ENCODE measurements at regions not wholly inside any gene's neighbourhood (a gene's known extent, or its start where the extent isn't known, plus 50 kb on each side); places are given as distances from the start of the nearest gene placed in this dataset.
"Not testable (repeated sequence)": the region's sequence is repeated elsewhere in the genome, so short reads cannot be mapped to it uniquely, and the experiment has no call there.

DNA sequence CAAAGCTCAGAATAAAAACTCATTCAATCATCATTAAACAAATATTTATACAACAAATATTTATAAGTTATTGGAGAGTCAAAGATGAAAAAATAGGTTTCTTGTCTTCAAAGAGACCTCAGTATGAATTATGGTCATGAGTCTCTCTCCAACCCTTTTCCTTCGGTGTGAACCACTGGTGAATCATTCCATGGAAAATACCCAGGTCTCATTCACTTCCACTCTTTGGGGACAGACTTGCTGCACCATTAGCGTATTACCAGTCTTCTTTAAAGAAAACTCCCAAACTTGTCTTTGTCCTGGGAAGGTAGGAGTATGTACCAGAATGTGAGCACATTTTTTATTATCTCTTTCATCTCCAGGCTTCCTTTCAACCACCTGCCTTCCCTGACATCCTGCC is 257.4 kb upstream of the RBMS1 start:
- Histone ChIP-seq H3K27ac (no peak overlapping the region), H4K20me1 (no peaks in the 10 kb centered on the region), H3K4me3 (no peak overlapping the region), H3K4me2 (no peak overlapping the region), H3K9me3 (replicated peaks in 1 of 11) (peaks cover 0 to 17% (median 12%) of the 10 kb centered on the region in 11 experiments; a peak in 16 of 22 replicates), H3K27me3 (no peaks in the 10 kb centered on the region), H3K36me3 (no peaks in the 10 kb centered on the region), H3K9ac (no peak overlapping the region), H3K4me1 (peaks cover 0 to 18% (median 0%) of the 10 kb centered on the region in 10 experiments; a peak in 7 of 20 replicates)
- TF ChIP-seq Cebpa-rat (IDR thresholded peaks at IDR 0.05): no peak

DNA sequence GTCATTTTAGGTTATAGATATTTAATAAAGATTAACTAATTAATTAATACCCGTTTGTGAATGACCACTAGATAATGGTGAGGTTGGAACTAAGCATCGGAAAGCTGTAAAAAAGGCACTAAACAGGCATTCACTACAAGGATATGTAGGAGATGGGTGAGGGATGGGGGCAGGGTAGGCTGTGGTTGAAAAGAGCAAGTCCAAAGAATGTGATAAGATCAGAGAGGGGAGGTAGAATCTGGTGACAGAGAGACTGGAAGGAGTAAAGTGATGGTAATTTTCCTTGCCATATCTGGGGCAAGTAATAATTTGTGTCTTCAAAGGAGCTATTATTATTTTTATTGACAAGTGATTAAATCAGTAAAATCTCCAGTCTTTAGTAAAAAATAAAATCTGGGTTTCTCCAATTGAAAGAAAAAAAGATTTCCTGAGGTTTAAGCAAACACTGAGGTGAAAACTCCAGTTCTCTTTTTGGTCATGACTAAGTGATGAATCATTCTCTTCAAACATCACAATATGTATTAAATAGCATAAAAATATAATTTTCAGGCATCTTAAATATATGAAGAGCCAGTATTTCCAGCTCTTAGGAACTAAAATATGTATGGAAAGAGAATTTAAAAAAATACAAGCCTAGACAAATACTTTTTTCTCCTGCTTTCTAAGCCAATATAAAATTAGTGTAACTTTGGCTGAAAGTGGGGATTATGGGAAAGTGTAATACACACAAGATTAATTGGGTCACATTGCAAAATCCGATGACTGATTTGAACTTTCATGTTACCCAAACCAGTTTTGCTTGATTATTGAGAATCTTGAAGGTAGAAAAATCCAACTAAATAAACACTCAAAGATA is 259.1 kb upstream of the RBMS1 start:
- H3K27me3 ChIP-seq: no peaks in the 10 kb centered on the region
- peaks cover 0 to 17% (median 12%) of the 10 kb centered on the region in 11 experiments; a peak in 16 of 22 replicates for H3K9me3 ChIP-seq (replicated peaks in 1 of 11)
- peak overlapping the region in 2 of 11 experiments; percentile 30 to 53; a peak in 3 of 22 replicates for H3K9ac ChIP-seq
- peak overlapping the region in 5 of 11 experiments; percentile 10 to 76 (median 49); a peak in 8 of 22 replicates for H3K4me2 ChIP-seq
- no peaks in the 10 kb centered on the region for H3K36me3 ChIP-seq
- no peaks in the 10 kb centered on the region for H4K20me1 ChIP-seq
- TF ChIP-seq Cebpa-rat (IDR thresholded peaks at IDR 0.05): no peak
- peaks cover 0 to 18% (median 0%) of the 10 kb centered on the region in 10 experiments; a peak in 7 of 20 replicates for H3K4me1 ChIP-seq
- peak overlapping the region in 4 of 11 experiments; percentile 7 to 56 (median 50); a peak in 7 of 22 replicates for H3K27ac ChIP-seq
- no peak overlapping the region for H3K4me3 ChIP-seq

- Histone ChIP-seq H3K27me3 (no peaks in the 10 kb centered on the region), H3K4me2 (peak overlapping the region in 2 of 11 experiments; percentile 68 to 76; a peak in 3 of 22 replicates), H3K36me3 (no peaks in the 10 kb centered on the region), H3K9me3 (replicated peaks in 1 of 11) (peaks cover 0 to 17% (median 12%) of the 10 kb centered on the region in 11 experiments; a peak in 16 of 22 replicates), H3K4me1 (peaks cover 0 to 18% (median 0%) of the 10 kb centered on the region in 10 experiments; a peak in 7 of 20 replicates), H3K4me3 (no peak overlapping the region), H3K9ac (no peak overlapping the region), H3K27ac (peak overlapping the region in 3 of 11 experiments; percentile 23 to 51 (median 50); a peak in 4 of 22 replicates), H4K20me1 (no peaks in the 10 kb centered on the region)
- TF ChIP-seq Cebpa-rat (IDR thresholded peaks at IDR 0.05): no peak
These were observed 259.7 kb upstream of the RBMS1 start for GRCh38 chr2:160753331-160753654.

DNA sequence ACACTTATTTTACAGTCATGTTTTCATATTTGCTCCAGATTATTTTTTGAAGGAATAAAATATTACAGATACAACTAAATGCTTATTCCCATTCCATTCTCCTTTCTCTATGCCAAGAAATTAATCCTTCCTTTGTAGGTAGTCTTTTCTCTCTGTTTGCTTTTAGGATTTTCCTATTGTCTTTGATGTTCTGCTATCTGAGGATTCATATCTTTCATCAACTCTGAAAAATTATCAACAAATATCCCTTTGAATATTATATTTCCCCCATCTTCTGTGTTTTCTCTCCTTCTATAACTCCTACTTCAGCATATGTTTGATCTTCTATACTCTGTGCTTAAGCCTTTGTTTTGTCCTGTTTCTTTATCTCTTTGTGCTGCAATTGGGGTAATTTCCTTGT is 260.4 kb upstream of the RBMS1 start:
- H3K4me3 ChIP-seq: no peak overlapping the region
- H3K36me3 ChIP-seq: no peaks in the 10 kb centered on the region
- no peaks in the 10 kb centered on the region for H4K20me1 ChIP-seq
- no peaks in the 10 kb centered on the region for H3K27me3 ChIP-seq
- no peak overlapping the region for H3K4me2 ChIP-seq
- TF ChIP-seq Cebpa-rat (IDR thresholded peaks at IDR 0.05): no peak
- H3K27ac ChIP-seq: no peak overlapping the region
- H3K9me3 ChIP-seq (replicated peaks in 1 of 11): peaks cover 0 to 17% (median 12%) of the 10 kb centered on the region in 11 experiments; a peak in 16 of 22 replicates
- no peak overlapping the region for H3K9ac ChIP-seq
- peaks cover 0 to 18% (median 0%) of the 10 kb centered on the region in 10 experiments; a peak in 7 of 20 replicates for H3K4me1 ChIP-seq

GRCh38 chr2:160756481-160756880 is 262.9 kb upstream of the RBMS1 start:
- Histone ChIP-seq H3K36me3 (no peaks in the 10 kb centered on the region), H3K4me2 (no peak overlapping the region), H3K9me3 (replicated peaks in 1 of 11) (peaks cover 0 to 17% (median 12%) of the 10 kb centered on the region in 11 experiments; a peak in 16 of 22 replicates), H3K9ac (no peak overlapping the region), H3K4me1 (peaks cover 0 to 18% (median 0%) of the 10 kb centered on the region in 10 experiments; a peak in 7 of 20 replicates), H3K27me3 (no peaks in the 10 kb centered on the region), H4K20me1 (no peaks in the 10 kb centered on the region), H3K27ac (no peak overlapping the region), H3K4me3 (no peak overlapping the region)
- TF ChIP-seq Cebpa-rat (IDR thresholded peaks at IDR 0.05): no peak

- not testable (repeated sequence) for H3K4me2 ChIP-seq; H3K36me3 ChIP-seq; H3K4me1 ChIP-seq; H3K27ac ChIP-seq; H3K27me3 ChIP-seq; H3K9ac ChIP-seq; H3K4me3 ChIP-seq; H3K9me3 ChIP-seq (replicated peaks in 1 of 11); H4K20me1 ChIP-seq
These were observed 269.0 kb upstream of the RBMS1 start for GRCh38 chr2:160762493-160763128.

GRCh38 chr2:160783474-160783873 is 289.9 kb upstream of the RBMS1 start:
- Histone ChIP-seq H3K27ac (no peak overlapping the region), H3K27me3 (no peaks in the 10 kb centered on the region), H3K9ac (no peak overlapping the region), H4K20me1 (no peaks in the 10 kb centered on the region), H3K9me3 (replicated peaks in 1 of 11) (peaks cover 2 to 21% (median 9%) of the 10 kb centered on the region in 11 experiments; a peak in 17 of 22 replicates), H3K36me3 (no peaks in the 10 kb centered on the region), H3K4me1 (peaks cover 0 to 6% (median 0%) of the 10 kb centered on the region in 10 experiments; a peak in 2 of 20 replicates), H3K4me3 (no peak overlapping the region), H3K4me2 (0 out of 22 replicates have a peak overlapping the region, but pooled peaks of 1 of the 11 experiments have one; percentile 27)
- 0 out of 22 replicates have a peak, but pooled peaks of 1 of the 11 experiments have one; percentile 5 for TF ChIP-seq Cebpa-rat (IDR thresholded peaks at IDR 0.05)

- H4K20me1 ChIP-seq: no peaks in the 10 kb centered on the region
- no peak overlapping the region for H3K27ac ChIP-seq
- no peak overlapping the region for H3K4me3 ChIP-seq
- no peaks in the 10 kb centered on the region for H3K27me3 ChIP-seq
- peaks cover 0 to 6% (median 0%) of the 10 kb centered on the region in 10 experiments; a peak in 2 of 20 replicates for H3K4me1 ChIP-seq
- H3K9ac ChIP-seq: no peak overlapping the region
- no peak overlapping the region for H3K4me2 ChIP-seq
- H3K9me3 ChIP-seq (replicated peaks in 1 of 11): peaks cover 0 to 16% (median 6%) of the 10 kb centered on the region in 11 experiments; a peak in 6 of 22 replicates
- no peak for TF ChIP-seq Cebpa-rat (IDR thresholded peaks at IDR 0.05)
- no peaks in the 10 kb centered on the region for H3K36me3 ChIP-seq
These were observed 290.4 kb upstream of the RBMS1 start for GRCh38 chr2:160784034-160784433.

DNA sequence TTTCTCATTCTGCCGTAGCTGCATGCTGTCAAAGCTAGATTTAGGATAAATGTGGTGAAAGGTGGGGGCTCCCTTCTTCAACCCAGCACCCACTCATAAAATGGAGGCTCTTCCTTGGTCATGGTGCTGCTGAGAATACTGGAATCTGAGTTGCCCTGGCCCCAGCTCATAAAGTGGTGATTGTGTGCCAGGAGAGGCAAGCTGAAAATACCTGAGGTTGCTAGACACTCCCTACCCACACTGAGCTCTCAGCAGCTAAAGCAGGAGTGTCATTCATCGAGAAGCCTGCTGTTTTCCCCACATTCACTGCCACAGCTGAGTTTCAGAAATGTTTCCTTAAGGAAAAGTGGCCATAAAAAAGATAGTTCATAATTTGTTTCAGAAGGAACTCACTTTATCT is 297.1 kb upstream of the RBMS1 start:
- no peak for TF ChIP-seq Cebpa-rat (IDR thresholded peaks at IDR 0.05)
- H3K9me3 ChIP-seq (replicated peaks in 1 of 11): no peaks in the 10 kb centered on the region
- no peak overlapping the region for H3K9ac ChIP-seq
- H3K27ac ChIP-seq: no peak overlapping the region
- no peaks in the 10 kb centered on the region for H3K36me3 ChIP-seq
- no peaks in the 10 kb centered on the region for H3K27me3 ChIP-seq
- no peak overlapping the region for H3K4me2 ChIP-seq
- no peaks in the 10 kb centered on the region for H3K4me1 ChIP-seq
- no peaks in the 10 kb centered on the region for H4K20me1 ChIP-seq
- no peak overlapping the region for H3K4me3 ChIP-seq

Data from BLaER1 treated with 17β-estradiol and CSF1 and Interleukin-3, amounts not matched to agents 10 nM and 100 nM (cell line).